Loucy (cell line): ENCODE measurements at regions not wholly inside any gene's neighbourhood (a gene's known extent, or its start where the extent isn't known, plus 50 kb on each side); places are given as distances from the start of the nearest gene placed in this dataset.
A peak's percentile ranks its signal among the peaks of the same experiment; 100 is the strongest.

Experiments used
- H2AFZ ChIP-seq: fragments of 200-600 bp; sonication (generic); 2 replicates; pipeline ENCODE4 v1.6.0; 2016; ENCODE audit warnings: antibody characterized with exemption, mild to moderate bottlenecking, low read length, moderate library complexity
- H3F3A ChIP-seq: fragments of 200-600 bp; 2 replicates; pipeline ENCODE4 v1.6.0; 2016; ENCODE audit warnings: antibody characterized with exemption, low read depth, mild to moderate bottlenecking
- H3K27me3 ChIP-seq: fragments of 200-600 bp; sonication (generic); 2 replicates; pipeline ENCODE4 v1.6.1; 2014; ENCODE audit warnings: low read length, mild to moderate bottlenecking; ENCODE audit not compliant: insufficient read depth, poor library complexity, severe bottlenecking
- H3K36me3 ChIP-seq: fragments of 200-600 bp; sonication (generic); 2 replicates; pipeline ENCODE4 v1.6.1; 2016; ENCODE audit warnings: low read length; ENCODE audit not compliant: insufficient read depth
- H3K4me1 ChIP-seq: fragments of 200-600 bp; sonication (generic); 2 replicates; pipeline ENCODE4 v1.5.1; 2014; ENCODE audit warnings: low read length, mild to moderate bottlenecking; ENCODE audit not compliant: insufficient read depth, poor library complexity, severe bottlenecking
- H3K4me2 ChIP-seq: fragments of 200-600 bp; sonication (generic); 2 replicates; pipeline ENCODE4 v1.6.0; 2014; ENCODE audit warnings: antibody characterized with exemption, low read length, low read depth, mild to moderate bottlenecking; ENCODE audit not compliant: poor library complexity, severe bottlenecking
- H3K4me3 ChIP-seq: fragments of 200-600 bp; sonication (generic); 2 replicates; pipeline ENCODE4 v1.5.1; 2014; ENCODE audit warnings: low read length, mild to moderate bottlenecking, mixed read lengths; ENCODE audit not compliant: poor library complexity, severe bottlenecking
- H3K79me2 ChIP-seq: fragments of 200-600 bp; sonication (generic); 2 replicates; pipeline ENCODE4 v1.6.1; 2014; ENCODE audit warnings: low read length; ENCODE audit not compliant: insufficient read depth
- H3K9ac ChIP-seq: fragments of 200-600 bp; sonication (generic); 2 replicates; pipeline ENCODE4 v1.6.0; 2014; ENCODE audit warnings: mild to moderate bottlenecking, low read depth, low read length, moderate library complexity; ENCODE audit not compliant: poor library complexity, severe bottlenecking
- H3K9me2 ChIP-seq: fragments of 200-600 bp; sonication (generic); replicated peaks from 2 replicates; pipeline ENCODE4 v1.6.1; 2016; ENCODE audit warnings: low read depth, low read length, mixed read lengths
- H3K9me3 ChIP-seq: fragments of 200-600 bp; sonication (generic); 2 replicates; pipeline ENCODE4 v1.6.1; 2014; ENCODE audit warnings: mild to moderate bottlenecking, antibody characterized with exemption, low read length, low read depth; ENCODE audit not compliant: insufficient read depth
- H4K20me1 ChIP-seq: fragments of 200-600 bp; sonication (generic); 2 replicates; pipeline ENCODE4 v1.6.0; 2014; ENCODE audit warnings: antibody characterized with exemption, low read length, mild to moderate bottlenecking; ENCODE audit not compliant: insufficient read depth, poor library complexity, severe bottlenecking
- CTCF ChIP-seq: fragments of 200-600 bp; sonication (generic); conservative IDR thresholded peaks from 2 replicates; pipeline ENCODE4 v1.5.1; 2014; ENCODE audit warnings: mild to moderate bottlenecking, antibody characterized with exemption, low read length
- EZH2phosphoT487 ChIP-seq: fragments of 200-600 bp; IDR thresholded peaks from 2 replicates; pipeline ENCODE4 v1.6.1; 2018; ENCODE audit warnings: antibody characterized with exemption, mild to moderate bottlenecking, moderate library complexity, borderline replicate concordance

- Histone ChIP-seq H3F3A (no peaks in the 10 kb centered on the region), H3K79me2 (no peaks in the 10 kb centered on the region), H3K9me3 (no peaks in the 10 kb centered on the region), H3K4me1 (no peaks in the 10 kb centered on the region), H3K27me3 (no peaks in the 10 kb centered on the region), H4K20me1 (no peaks in the 10 kb centered on the region), H2AFZ (peak overlapping the region; percentile 12; the same call in 1 of the 2 replicates), H3K9ac (no peak overlapping the region), H3K4me2 (no peak overlapping the region), H3K9me2 (no peaks in the 10 kb centered on the region), H3K4me3 (no peak overlapping the region), H3K36me3 (no peaks in the 10 kb centered on the region)
- TF ChIP-seq EZH2phosphoT487: no peak
- peak; percentile 48 for TF ChIP-seq CTCF
These were observed 704.9 kb upstream of the PABPC4L start for GRCh38 chr4:134906404-134907023.

- H3K9me3 ChIP-seq: no peaks in the 10 kb centered on the region
- H3K9me2 ChIP-seq: no peaks in the 10 kb centered on the region
- no peak overlapping the region for H3K4me3 ChIP-seq
- H4K20me1 ChIP-seq: no peaks in the 10 kb centered on the region
- no peak overlapping the region for H3K4me2 ChIP-seq
- no peaks in the 10 kb centered on the region for H3K4me1 ChIP-seq
- H3K9ac ChIP-seq: no peak overlapping the region
- no peaks in the 10 kb centered on the region for H3K27me3 ChIP-seq
- H3K36me3 ChIP-seq: no peaks in the 10 kb centered on the region
- no peaks in the 10 kb centered on the region for H3K79me2 ChIP-seq
- no peak overlapping the region for H2AFZ ChIP-seq
- TF ChIP-seq EZH2phosphoT487 (no peak), CTCF (no peak)
- H3F3A ChIP-seq: no peaks in the 10 kb centered on the region
These were observed 703.5 kb upstream of the PABPC4L start for GRCh38 chr4:134905061-134905460.

GRCh38 chr4:134888156-134888555 is 686.6 kb upstream of the PABPC4L start:
- Histone ChIP-seq H3K9me2 (no peaks in the 10 kb centered on the region), H3K9me3 (no peaks in the 10 kb centered on the region), H3K9ac (no peak overlapping the region), H2AFZ (no peak overlapping the region), H3K79me2 (no peaks in the 10 kb centered on the region), H3K4me3 (no peak overlapping the region), H4K20me1 (no peaks in the 10 kb centered on the region), H3K4me1 (no peaks in the 10 kb centered on the region), H3K4me2 (no peak overlapping the region), H3K36me3 (no peaks in the 10 kb centered on the region), H3F3A (no peaks in the 10 kb centered on the region), H3K27me3 (no peaks in the 10 kb centered on the region)
- TF ChIP-seq EZH2phosphoT487: no peak
- no peak for TF ChIP-seq CTCF
